ENCODE measurements at regions not wholly inside any gene's neighbourhood (a gene's known extent, or its start where the extent isn't known, plus 50 kb on each side); places are given as distances from the start of the nearest gene placed in this dataset.

GRCh38 chr2:60627412-60627811 lies 74.0 kb upstream of the BCL11A start:
- no peaks in the 10 kb centered on the region for H3K4me1 ChIP-seq (ENCODE audit: low read length)
- no peak overlapping the region for H3K4me3 ChIP-seq (ENCODE audit: low read length)
- no peak overlapping the region for H3K9ac ChIP-seq (ENCODE audit: low read length)
- no peak overlapping the region for H3K27ac ChIP-seq (ENCODE audit: low read length)
- H3K79me2 ChIP-seq (ENCODE audit: low read length) = no peaks in the 10 kb centered on the region
- no peaks in the 10 kb centered on the region for H3K36me3 ChIP-seq (replicated peaks; ENCODE audit: low read depth, low read length)
- TF ChIP-seq EZH2phosphoT487 (IDR thresholded peaks at IDR 0.05; ENCODE audit: low read depth) = no peak
- TF ChIP-seq, protein P1, sequence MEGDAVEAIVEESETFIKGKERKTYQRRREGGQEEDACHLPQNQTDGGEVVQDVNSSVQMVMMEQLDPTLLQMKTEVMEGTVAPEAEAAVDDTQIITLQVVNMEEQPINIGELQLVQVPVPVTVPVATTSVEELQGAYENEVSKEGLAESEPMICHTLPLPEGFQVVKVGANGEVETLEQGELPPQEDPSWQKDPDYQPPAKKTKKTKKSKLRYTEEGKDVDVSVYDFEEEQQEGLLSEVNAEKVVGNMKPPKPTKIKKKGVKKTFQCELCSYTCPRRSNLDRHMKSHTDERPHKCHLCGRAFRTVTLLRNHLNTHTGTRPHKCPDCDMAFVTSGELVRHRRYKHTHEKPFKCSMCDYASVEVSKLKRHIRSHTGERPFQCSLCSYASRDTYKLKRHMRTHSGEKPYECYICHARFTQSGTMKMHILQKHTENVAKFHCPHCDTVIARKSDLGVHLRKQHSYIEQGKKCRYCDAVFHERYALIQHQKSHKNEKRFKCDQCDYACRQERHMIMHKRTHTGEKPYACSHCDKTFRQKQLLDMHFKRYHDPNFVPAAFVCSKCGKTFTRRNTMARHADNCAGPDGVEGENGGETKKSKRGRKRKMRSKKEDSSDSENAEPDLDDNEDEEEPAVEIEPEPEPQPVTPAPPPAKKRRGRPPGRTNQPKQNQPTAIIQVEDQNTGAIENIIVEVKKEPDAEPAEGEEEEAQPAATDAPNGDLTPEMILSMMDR (IDR thresholded peaks at IDR 0.05; ENCODE audit: low read depth, low read length) = no peak
- H4K20me1 ChIP-seq (ENCODE audit: insufficient read depth, low read length) = no peaks in the 10 kb centered on the region
- H3K27me3 ChIP-seq (ENCODE audit: low read depth, low read length) = peaks cover 72% of the 10 kb centered on the region
- no peak overlapping the region for H2AFZ ChIP-seq (ENCODE audit: low read depth, low read length)
- no peaks in the 10 kb centered on the region for H3K9me3 ChIP-seq (ENCODE audit: insufficient read depth, low read length)
- H3K4me2 ChIP-seq (ENCODE audit: low read length) = no peak overlapping the region

- Histone ChIP-seq H2AFZ (ENCODE audit: low read depth, low read length) (no peak overlapping the region), H3K4me3 (ENCODE audit: low read length) (no peak overlapping the region), H3K9ac (ENCODE audit: low read length) (no peak overlapping the region), H3K9me3 (ENCODE audit: insufficient read depth, low read length) (no peaks in the 10 kb centered on the region), H3K36me3 (replicated peaks; ENCODE audit: low read depth, low read length) (no peaks in the 10 kb centered on the region), H3K4me1 (ENCODE audit: low read length) (no peaks in the 10 kb centered on the region), H4K20me1 (ENCODE audit: insufficient read depth, low read length) (no peaks in the 10 kb centered on the region), H3K4me2 (ENCODE audit: low read length) (no peak overlapping the region), H3K79me2 (ENCODE audit: low read length) (no peaks in the 10 kb centered on the region), H3K27me3 (ENCODE audit: low read depth, low read length) (peaks cover 69% of the 10 kb centered on the region), H3K27ac (ENCODE audit: low read length) (no peak overlapping the region)
- no peak for TF ChIP-seq EZH2phosphoT487 (IDR thresholded peaks at IDR 0.05; ENCODE audit: low read depth)
- TF ChIP-seq, protein P1 (IDR thresholded peaks at IDR 0.05; ENCODE audit: low read depth, low read length) = no peak
Observed at GRCh38 chr2:60628026-60628425, 74.6 kb upstream of the BCL11A start.

GRCh38 chr2:60628615-60629304 lies 75.3 kb upstream of the BCL11A start:
- H4K20me1 ChIP-seq (ENCODE audit: insufficient read depth, low read length) = no peaks in the 10 kb centered on the region
- no peak overlapping the region for H3K4me3 ChIP-seq (ENCODE audit: low read length)
- H2AFZ ChIP-seq (ENCODE audit: low read depth, low read length) = no peak overlapping the region
- no peak overlapping the region for H3K27ac ChIP-seq (ENCODE audit: low read length)
- TF ChIP-seq, protein P1 (IDR thresholded peaks at IDR 0.05; ENCODE audit: low read depth, low read length) = no peak
- no peak for TF ChIP-seq EZH2phosphoT487 (IDR thresholded peaks at IDR 0.05; ENCODE audit: low read depth)
- no peaks in the 10 kb centered on the region for H3K79me2 ChIP-seq (ENCODE audit: low read length)
- no peaks in the 10 kb centered on the region for H3K9me3 ChIP-seq (ENCODE audit: insufficient read depth, low read length)
- H3K9ac ChIP-seq (ENCODE audit: low read length) = no peak overlapping the region
- H3K27me3 ChIP-seq (ENCODE audit: low read depth, low read length) = peaks cover 65% of the 10 kb centered on the region
- no peaks in the 10 kb centered on the region for H3K4me1 ChIP-seq (ENCODE audit: low read length)
- no peaks in the 10 kb centered on the region for H3K36me3 ChIP-seq (replicated peaks; ENCODE audit: low read depth, low read length)
- no peak overlapping the region for H3K4me2 ChIP-seq (ENCODE audit: low read length)

GRCh38 chr2:60629305-60629662 lies 75.8 kb upstream of the BCL11A start:
- TF ChIP-seq, protein P1 (IDR thresholded peaks at IDR 0.05; ENCODE audit: low read depth, low read length) = no peak
- TF ChIP-seq EZH2phosphoT487 (IDR thresholded peaks at IDR 0.05; ENCODE audit: low read depth) = no peak
- H3K9me3 ChIP-seq (ENCODE audit: insufficient read depth, low read length) = no peaks in the 10 kb centered on the region
- no peak overlapping the region for H2AFZ ChIP-seq (ENCODE audit: low read depth, low read length)
- no peaks in the 10 kb centered on the region for H3K4me1 ChIP-seq (ENCODE audit: low read length)
- H3K4me3 ChIP-seq (ENCODE audit: low read length) = no peak overlapping the region
- H3K36me3 ChIP-seq (replicated peaks; ENCODE audit: low read depth, low read length) = no peaks in the 10 kb centered on the region
- no peak overlapping the region for H3K27ac ChIP-seq (ENCODE audit: low read length)
- no peaks in the 10 kb centered on the region for H3K79me2 ChIP-seq (ENCODE audit: low read length)
- H3K27me3 ChIP-seq (ENCODE audit: low read depth, low read length) = peaks cover 67% of the 10 kb centered on the region
- H3K4me2 ChIP-seq (ENCODE audit: low read length) = no peak overlapping the region
- H3K9ac ChIP-seq (ENCODE audit: low read length) = no peak overlapping the region
- H4K20me1 ChIP-seq (ENCODE audit: insufficient read depth, low read length) = no peaks in the 10 kb centered on the region
